ENCODE measurements at regions not wholly inside any gene's neighbourhood (a gene's known extent, or its start where the extent isn't known, plus 50 kb on each side); places are given as distances from the start of the nearest gene placed in this dataset.

DNA sequence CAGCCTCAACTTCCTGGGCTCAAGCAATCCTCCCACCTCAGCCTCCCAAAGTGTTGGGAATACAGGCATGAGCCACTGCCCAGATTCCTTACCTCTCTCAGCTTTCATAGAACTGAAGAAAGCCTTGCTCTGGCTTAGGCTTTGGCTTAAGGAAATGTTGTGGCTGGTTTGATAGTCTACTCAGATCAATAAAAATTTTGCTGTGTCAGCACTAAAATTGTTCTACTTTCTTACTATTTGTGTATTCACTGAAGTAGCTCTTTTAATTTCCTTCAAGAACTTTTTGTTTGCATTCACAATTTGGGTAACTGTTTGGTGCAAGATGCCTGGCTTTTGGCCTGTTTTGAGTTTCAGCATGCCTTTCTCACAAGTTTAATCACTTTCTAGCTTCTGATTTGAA, 634.0 kb upstream of the FSHR start:
- TF ChIP-seq POLR2AphosphoS5 (IDR thresholded peaks at IDR 0.05; ENCODE audit: low read depth, low read length) (no peak), TCF7L2 (IDR thresholded peaks at IDR 0.05; ENCODE audit: low read depth, low read length) (no peak)

Measured in Panc1 (cell line).